ENCODE measurements at regions not wholly inside any gene's neighbourhood (a gene's known extent, or its start where the extent isn't known, plus 50 kb on each side); places are given as distances from the start of the nearest gene placed in this dataset.

GRCh38 chr7:131183072-131183471 lies 144.6 kb upstream of the MKLN1 start:
- H3K9me3 Mint-ChIP-seq (ENCODE audit: unreplicated experiment), result no peaks in the 10 kb centered on the region
- no peaks in the 10 kb centered on the region for H3K36me3 Mint-ChIP-seq (ENCODE audit: insufficient read depth, unreplicated experiment)
- no peak for DNase-seq
- H3K4me1 Mint-ChIP-seq (ENCODE audit: low read depth, unreplicated experiment), result no peaks in the 10 kb centered on the region
- H3K4me1 ChIP-seq, result no peaks in the 10 kb centered on the region
- no peak overlapping the region for H3K27ac Mint-ChIP-seq (ENCODE audit: unreplicated experiment)
- ChIA-PET CTCF (no interaction called here), POLR2A (no interaction called here)
- no peaks in the 10 kb centered on the region for H3K27me3 ChIP-seq (replicated peaks; ENCODE audit: control insufficient read depth, insufficient read depth, low read length)
- no peak overlapping the region for H3K4me3 ChIP-seq (ENCODE audit: low read depth, low read length)
- no TSS peak for BruUV-seq (replicated peaks)
- no peak overlapping the region for H3K4me3 Mint-ChIP-seq (ENCODE audit: unreplicated experiment)
- TF ChIP-seq, protein P1, sequence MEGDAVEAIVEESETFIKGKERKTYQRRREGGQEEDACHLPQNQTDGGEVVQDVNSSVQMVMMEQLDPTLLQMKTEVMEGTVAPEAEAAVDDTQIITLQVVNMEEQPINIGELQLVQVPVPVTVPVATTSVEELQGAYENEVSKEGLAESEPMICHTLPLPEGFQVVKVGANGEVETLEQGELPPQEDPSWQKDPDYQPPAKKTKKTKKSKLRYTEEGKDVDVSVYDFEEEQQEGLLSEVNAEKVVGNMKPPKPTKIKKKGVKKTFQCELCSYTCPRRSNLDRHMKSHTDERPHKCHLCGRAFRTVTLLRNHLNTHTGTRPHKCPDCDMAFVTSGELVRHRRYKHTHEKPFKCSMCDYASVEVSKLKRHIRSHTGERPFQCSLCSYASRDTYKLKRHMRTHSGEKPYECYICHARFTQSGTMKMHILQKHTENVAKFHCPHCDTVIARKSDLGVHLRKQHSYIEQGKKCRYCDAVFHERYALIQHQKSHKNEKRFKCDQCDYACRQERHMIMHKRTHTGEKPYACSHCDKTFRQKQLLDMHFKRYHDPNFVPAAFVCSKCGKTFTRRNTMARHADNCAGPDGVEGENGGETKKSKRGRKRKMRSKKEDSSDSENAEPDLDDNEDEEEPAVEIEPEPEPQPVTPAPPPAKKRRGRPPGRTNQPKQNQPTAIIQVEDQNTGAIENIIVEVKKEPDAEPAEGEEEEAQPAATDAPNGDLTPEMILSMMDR (IDR thresholded peaks at IDR 0.05; ENCODE audit: insufficient read depth in 1 of 2, low read depth in 1 of 2, low read length in 1 of 2, severe bottlenecking in 1 of 2, unreplicated experiment in 1 of 2), result no peak
- intact Hi-C loops (cut with micrococcal nuclease; ENCODE audit: unreplicated experiment), result no loop called here
- no peaks in the 10 kb centered on the region for H3K36me3 ChIP-seq (ENCODE audit: control insufficient read depth, insufficient read depth, low read length)
- no peaks in the 10 kb centered on the region for H3K9me3 ChIP-seq
- peaks cover 5% of the 10 kb centered on the region for H3K27me3 Mint-ChIP-seq (ENCODE audit: insufficient read depth, unreplicated experiment)

DNA sequence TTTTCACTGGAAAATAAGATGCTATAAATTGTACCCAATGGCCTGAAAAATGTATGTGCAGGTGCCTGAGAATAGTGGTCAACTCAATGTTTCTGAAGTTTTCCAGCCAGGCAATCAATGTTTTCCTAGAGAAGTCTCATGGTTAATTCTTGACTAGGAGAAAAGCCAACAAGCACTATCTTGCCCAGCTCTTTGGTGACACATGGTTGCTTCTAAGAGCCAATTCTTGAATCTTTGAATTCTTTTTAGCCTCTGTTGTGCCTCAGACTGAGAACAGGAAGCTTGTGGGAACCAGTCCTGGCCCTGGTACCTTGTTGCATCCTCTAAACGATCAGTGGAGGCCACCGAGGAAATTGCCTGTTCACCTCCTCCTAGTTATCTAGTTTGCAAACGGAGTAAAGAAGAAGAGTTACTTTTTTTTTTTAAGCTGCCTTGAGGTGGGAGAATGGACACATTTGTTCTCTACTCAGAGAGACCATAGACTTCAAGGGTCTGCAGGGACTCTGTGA lies 144.0 kb upstream of the MKLN1 start:
- no peak for DNase-seq
- Mint-ChIP-seq H3K36me3 (ENCODE audit: insufficient read depth, unreplicated experiment) (no peaks in the 10 kb centered on the region), H3K4me3 (ENCODE audit: unreplicated experiment) (no peak overlapping the region), H3K27ac (ENCODE audit: unreplicated experiment) (no peak overlapping the region), H3K27me3 (ENCODE audit: insufficient read depth, unreplicated experiment) (peaks cover 3% of the 10 kb centered on the region), H3K9me3 (ENCODE audit: unreplicated experiment) (no peaks in the 10 kb centered on the region), H3K4me1 (ENCODE audit: low read depth, unreplicated experiment) (no peaks in the 10 kb centered on the region)
- intact Hi-C loops (cut with micrococcal nuclease; ENCODE audit: unreplicated experiment), result no loop called here
- Histone ChIP-seq H3K9me3 (no peaks in the 10 kb centered on the region), H3K27me3 (replicated peaks; ENCODE audit: control insufficient read depth, insufficient read depth, low read length) (no peaks in the 10 kb centered on the region), H3K4me3 (ENCODE audit: low read depth, low read length) (no peak overlapping the region), H3K36me3 (ENCODE audit: control insufficient read depth, insufficient read depth, low read length) (no peaks in the 10 kb centered on the region), H3K4me1 (no peaks in the 10 kb centered on the region)
- CTCF ChIA-PET, result interaction anchor here (0.6 kb wide), 1 partner anchor 15 kb away, joined by 3 read pairs; no protein-coding TSS in a partner anchor
- no TSS peak for BruUV-seq (replicated peaks)
- TF ChIP-seq, protein P1 (IDR thresholded peaks at IDR 0.05; ENCODE audit: insufficient read depth in 1 of 2, low read depth in 1 of 2, low read length in 1 of 2, severe bottlenecking in 1 of 2, unreplicated experiment in 1 of 2), result no peak
- POLR2A ChIA-PET, result no interaction called here

GRCh38 chr7:131186816-131187215 lies 140.9 kb upstream of the MKLN1 start:
- Mint-ChIP-seq H3K27me3 (ENCODE audit: insufficient read depth, unreplicated experiment) (no peaks in the 10 kb centered on the region), H3K27ac (ENCODE audit: unreplicated experiment) (no peak overlapping the region), H3K9me3 (ENCODE audit: unreplicated experiment) (no peaks in the 10 kb centered on the region), H3K36me3 (ENCODE audit: insufficient read depth, unreplicated experiment) (no peaks in the 10 kb centered on the region), H3K4me1 (ENCODE audit: low read depth, unreplicated experiment) (no peaks in the 10 kb centered on the region), H3K4me3 (ENCODE audit: unreplicated experiment) (no peak overlapping the region)
- intact Hi-C loops (cut with micrococcal nuclease; ENCODE audit: unreplicated experiment), result no loop called here
- Histone ChIP-seq H3K36me3 (ENCODE audit: control insufficient read depth, insufficient read depth, low read length) (no peaks in the 10 kb centered on the region), H3K4me1 (no peaks in the 10 kb centered on the region), H3K4me3 (ENCODE audit: low read depth, low read length) (no peak overlapping the region), H3K27me3 (replicated peaks; ENCODE audit: control insufficient read depth, insufficient read depth, low read length) (no peaks in the 10 kb centered on the region), H3K9me3 (no peaks in the 10 kb centered on the region)
- no peak for DNase-seq
- CTCF ChIA-PET, result no interaction called here
- TF ChIP-seq, protein P1 (IDR thresholded peaks at IDR 0.05; ENCODE audit: insufficient read depth in 1 of 2, low read depth in 1 of 2, low read length in 1 of 2, severe bottlenecking in 1 of 2, unreplicated experiment in 1 of 2), result no peak
- BruUV-seq (replicated peaks), result no TSS peak
- POLR2A ChIA-PET, result no interaction called here
